ENCODE measurements at regions not wholly inside any gene's neighbourhood (a gene's known extent, or its start where the extent isn't known, plus 50 kb on each side); places are given as distances from the start of the nearest gene placed in this dataset.

DNA sequence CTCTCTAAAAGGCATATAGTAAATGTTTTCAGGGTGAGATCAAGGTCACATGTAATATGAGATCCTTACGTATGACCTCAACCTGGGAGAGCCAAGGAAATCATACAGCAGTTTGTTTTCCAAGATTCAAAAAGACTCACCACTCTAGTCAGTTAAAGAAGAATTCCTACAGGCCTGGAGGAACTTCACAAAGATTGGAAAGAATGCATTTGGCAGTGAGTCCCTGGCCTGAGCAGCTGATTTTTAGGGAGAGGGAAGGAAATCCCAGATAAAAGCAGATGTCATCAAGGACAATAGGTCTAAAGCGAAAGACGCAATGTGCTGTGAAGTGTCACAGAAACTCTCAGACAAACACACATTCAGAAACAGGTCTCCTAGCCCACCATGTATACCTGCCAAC, 424.0 kb upstream of the ZNF462 start:
- no peak for TF ChIP-seq CTCF (IDR thresholded peaks at IDR 0.05; ENCODE audit: low read depth, low read length, missing control alignments)
- no peak for DNase-seq (ENCODE audit: extremely low read depth, low read depth)
- H3K4me3 ChIP-seq (replicated peaks; ENCODE audit: low read depth, low read length), result no peak overlapping the region

DNA sequence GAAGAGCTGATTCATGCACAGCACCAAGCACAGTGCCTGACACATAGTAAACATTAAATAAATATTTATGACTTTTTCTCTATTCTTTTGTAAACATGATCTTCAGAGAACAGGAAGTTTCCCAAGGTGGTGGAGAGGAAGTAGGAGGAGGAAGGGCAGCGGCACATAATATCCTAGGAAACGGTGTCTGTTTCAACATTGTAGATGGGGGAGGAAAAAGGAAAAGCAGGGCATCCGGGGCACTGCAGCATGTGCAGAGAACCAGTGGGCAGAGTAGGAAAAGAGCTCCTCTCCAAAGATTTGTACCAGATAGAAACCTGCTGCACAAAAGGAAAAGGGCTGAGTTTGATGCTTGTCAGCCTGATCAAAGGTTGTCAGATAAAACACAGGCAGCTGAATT, 421.7 kb upstream of the ZNF462 start:
- no peak for TF ChIP-seq CTCF (IDR thresholded peaks at IDR 0.05; ENCODE audit: low read depth, low read length, missing control alignments)
- DNase-seq (ENCODE audit: extremely low read depth, low read depth), result no peak
- no peak overlapping the region for H3K4me3 ChIP-seq (replicated peaks; ENCODE audit: low read depth, low read length)

GRCh38 chr9:106443520-106443919, 419.4 kb upstream of the ZNF462 start:
- TF ChIP-seq CTCF (IDR thresholded peaks at IDR 0.05; ENCODE audit: low read depth, low read length, missing control alignments), result no peak
- DNase-seq (ENCODE audit: extremely low read depth, low read depth), result no peak
- no peak overlapping the region for H3K4me3 ChIP-seq (replicated peaks; ENCODE audit: low read depth, low read length)

- no peak overlapping the region for H3K4me3 ChIP-seq (replicated peaks; ENCODE audit: low read depth, low read length)
- TF ChIP-seq CTCF (IDR thresholded peaks at IDR 0.05; ENCODE audit: low read depth, low read length, missing control alignments), result no peak
- no peak for DNase-seq (ENCODE audit: extremely low read depth, low read depth)
These were observed 417.9 kb upstream of the ZNF462 start for GRCh38 chr9:106445107-106445506.

DNA sequence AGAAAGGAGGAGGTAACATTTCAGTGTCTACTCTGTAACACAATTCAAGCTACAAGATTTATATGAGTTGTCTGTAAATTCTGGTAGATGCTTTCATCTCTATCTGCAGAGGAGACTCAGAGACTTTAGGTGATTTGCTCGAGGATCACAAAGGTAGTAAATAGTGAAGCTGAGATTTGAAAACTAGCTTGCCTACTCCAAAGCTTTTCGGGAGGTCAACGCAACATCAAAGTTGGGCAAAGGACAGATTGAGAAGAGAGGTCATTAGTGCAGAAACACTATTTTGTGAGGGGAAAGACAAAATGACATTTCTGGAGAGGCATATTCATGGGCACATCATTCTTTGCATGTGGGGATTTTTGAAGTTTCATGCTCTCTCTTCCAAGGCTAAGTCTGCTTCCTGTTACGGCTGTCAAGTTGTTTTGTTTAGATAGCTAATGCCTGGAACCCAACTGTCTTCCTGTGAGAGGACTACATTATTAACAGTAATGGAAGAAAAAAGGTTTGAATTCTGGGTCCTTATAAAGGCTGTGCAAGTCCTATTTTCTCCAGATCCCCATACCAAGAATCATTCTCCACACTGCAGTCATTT, 413.5 kb upstream of the ZNF462 start:
- TF ChIP-seq CTCF (IDR thresholded peaks at IDR 0.05; ENCODE audit: low read depth, low read length, missing control alignments), result no peak
- H3K4me3 ChIP-seq (replicated peaks; ENCODE audit: low read depth, low read length), result no peak overlapping the region
- no peak for DNase-seq (ENCODE audit: extremely low read depth, low read depth)

- no peak for TF ChIP-seq CTCF (IDR thresholded peaks at IDR 0.05; ENCODE audit: low read depth, low read length, missing control alignments)
- no peak for DNase-seq (ENCODE audit: extremely low read depth, low read depth)
These were observed 412.4 kb upstream of the ZNF462 start for GRCh38 chr9:106450549-106450948.

GRCh38 chr9:106451223-106451622, 411.7 kb upstream of the ZNF462 start:
- no peak for DNase-seq (ENCODE audit: extremely low read depth, low read depth)
- H3K4me3 ChIP-seq (replicated peaks; ENCODE audit: low read depth, low read length), result no peak overlapping the region
- TF ChIP-seq CTCF (IDR thresholded peaks at IDR 0.05; ENCODE audit: low read depth, low read length, missing control alignments), result no peak

More at GRCh38 chr9:106450549-106450948, 412.4 kb upstream of the ZNF462 start:
- no peak overlapping the region for H3K4me3 ChIP-seq (replicated peaks; ENCODE audit: low read depth, low read length)
